ENCODE measurements at regions not wholly inside any gene's neighbourhood (a gene's known extent, or its start where the extent isn't known, plus 50 kb on each side); places are given as distances from the start of the nearest gene placed in this dataset.

GRCh38 chr2:38212312-38212711 is 136.4 kb upstream of the CYP1B1 start:
- DNase-seq (no peak), ATAC-seq (no peak)
- no peaks in the 10 kb centered on the region for H3K9me3 ChIP-seq
- no peaks in the 10 kb centered on the region for H3K27me3 ChIP-seq
- H3K4me3 ChIP-seq = no peak overlapping the region
- H3K4me1 ChIP-seq = no peaks in the 10 kb centered on the region
- TF ChIP-seq POLR2A (IDR thresholded peaks at IDR 0.05) (no peak), CTCF (IDR thresholded peaks at IDR 0.05) (no peak)
- 85 to 88% methylated on average over 2 of the region's 2 CpGs for WGBS, 2 donors
- H3K36me3 ChIP-seq (replicated peaks in 1 of 2; ENCODE audit: insufficient read depth in 1 of 2, low read depth in 2 of 2) = no peaks in the 10 kb centered on the region
- no peak overlapping the region for H3K27ac ChIP-seq
- intact Hi-C loops (cut with DNase I) = no loop called here

GRCh38 chr2:38207168-38207567 is 131.2 kb upstream of the CYP1B1 start:
- no peak for ATAC-seq
- no peaks in the 10 kb centered on the region for H3K4me1 ChIP-seq
- H3K36me3 ChIP-seq (replicated peaks in 1 of 2; ENCODE audit: insufficient read depth in 1 of 2, low read depth in 2 of 2) = no peaks in the 10 kb centered on the region
- H3K9me3 ChIP-seq = no peaks in the 10 kb centered on the region
- no peaks in the 10 kb centered on the region for H3K27me3 ChIP-seq
- intact Hi-C loops (cut with DNase I) = no loop called here
- WGBS, 2 donors = 50 to 74% methylated on average over 1 of the region's 1 CpG
- no peak overlapping the region for H3K27ac ChIP-seq
- no peak for DNase-seq
- TF ChIP-seq POLR2A (IDR thresholded peaks at IDR 0.05) = no peak
- TF ChIP-seq CTCF (IDR thresholded peaks at IDR 0.05) = no peak
- no peak overlapping the region for H3K4me3 ChIP-seq

- 91 to 93% methylated on average over 9 of the region's 9 CpGs for WGBS, 2 donors
- no peaks in the 10 kb centered on the region for H3K36me3 ChIP-seq (replicated peaks in 1 of 2; ENCODE audit: insufficient read depth in 1 of 2, low read depth in 2 of 2)
- H3K4me1 ChIP-seq = no peaks in the 10 kb centered on the region
- H3K9me3 ChIP-seq = no peaks in the 10 kb centered on the region
- TF ChIP-seq CTCF (IDR thresholded peaks at IDR 0.05) (no peak), POLR2A (IDR thresholded peaks at IDR 0.05) (no peak)
- DNase-seq (no peak), ATAC-seq (no peak)
- no peaks in the 10 kb centered on the region for H3K27me3 ChIP-seq
- no peak overlapping the region for H3K4me3 ChIP-seq
- intact Hi-C loops (cut with DNase I) = no loop called here
- no peak overlapping the region for H3K27ac ChIP-seq
These were observed 127.5 kb upstream of the CYP1B1 start for GRCh38 chr2:38203446-38203810.

GRCh38 chr2:38202713-38203445 is 126.9 kb upstream of the CYP1B1 start:
- intact Hi-C loops (cut with DNase I) = no loop called here
- 71 to 86% methylated on average over 14 of the region's 14 CpGs for WGBS, 2 donors
- TF ChIP-seq POLR2A (IDR thresholded peaks at IDR 0.05) = no peak
- no peak for TF ChIP-seq CTCF (IDR thresholded peaks at IDR 0.05)
- ATAC-seq = no peak
- H3K27me3 ChIP-seq = no peaks in the 10 kb centered on the region
- no peaks in the 10 kb centered on the region for H3K9me3 ChIP-seq
- no peak overlapping the region for H3K27ac ChIP-seq
- H3K36me3 ChIP-seq (replicated peaks in 1 of 2; ENCODE audit: insufficient read depth in 1 of 2, low read depth in 2 of 2) = no peaks in the 10 kb centered on the region
- H3K4me3 ChIP-seq = no peak overlapping the region
- H3K4me1 ChIP-seq = no peaks in the 10 kb centered on the region
- no peak for DNase-seq

- intact Hi-C loops (cut with DNase I) = no loop called here
These were observed 125.8 kb upstream of the CYP1B1 start for GRCh38 chr2:38201784-38202183.

More at GRCh38 chr2:38201784-38202183, 125.8 kb upstream of the CYP1B1 start:
- ATAC-seq (no peak), DNase-seq (no peak)
- TF ChIP-seq CTCF (IDR thresholded peaks at IDR 0.05) (no peak), POLR2A (IDR thresholded peaks at IDR 0.05) (no peak)
- Histone ChIP-seq H3K4me3 (no peak overlapping the region), H3K27ac (no peak overlapping the region), H3K9me3 (no peaks in the 10 kb centered on the region), H3K36me3 (replicated peaks in 1 of 2; ENCODE audit: insufficient read depth in 1 of 2, low read depth in 2 of 2) (no peaks in the 10 kb centered on the region), H3K4me1 (no peaks in the 10 kb centered on the region), H3K27me3 (no peaks in the 10 kb centered on the region)
